Mesendoderm (in vitro differentiated cells): ENCODE measurements at regions not wholly inside any gene's neighbourhood (a gene's known extent, or its start where the extent isn't known, plus 50 kb on each side); places are given as distances from the start of the nearest gene placed in this dataset.
"Not testable (repeated sequence)": the region's sequence is repeated elsewhere in the genome, so short reads cannot be mapped to it uniquely, and the experiment has no call there.

Experiments
- DNase-seq: peaks from one replicate; pipeline ENCODE4 v3.0.0; 2013
- H2AK5ac ChIP-seq: 2 replicates; pipeline ENCODE4 v1.6.1; 2013; ENCODE audit warnings: low read length, inconsistent platforms
- H2BK120ac ChIP-seq: 2 replicates; pipeline ENCODE4 v1.6.1; 2013; ENCODE audit warnings: low read depth, mild to moderate bottlenecking, low read length, moderate library complexity, mixed read lengths
- H2BK15ac ChIP-seq: replicated peaks from 2 replicates; pipeline ENCODE4 v1.6.1; 2013; ENCODE audit warnings: low read depth, mild to moderate bottlenecking, moderate library complexity
- H2BK5ac ChIP-seq: 2 replicates; pipeline ENCODE4 v1.6.1; 2013; ENCODE audit warnings: low read length, inconsistent platforms
- H3K18ac ChIP-seq: 2 replicates; pipeline ENCODE4 v1.6.1; 2013; ENCODE audit warnings: mild to moderate bottlenecking, low read length, mixed read lengths
- H3K23ac ChIP-seq: one replicate; pipeline ENCODE4 v1.6.1; 2013; ENCODE audit warnings: low read length
- H3K27ac ChIP-seq: 2 replicates; pipeline ENCODE4 v1.5.1; 2013; ENCODE audit warnings: low read depth, mild to moderate bottlenecking, inconsistent platforms, low read length, moderate library complexity
- H3K27me3 ChIP-seq: 2 replicates; pipeline ENCODE4 v1.6.1; 2013; ENCODE audit warnings: low read length, control low read depth, mild to moderate bottlenecking, inconsistent platforms; ENCODE audit not compliant: insufficient read depth, poor library complexity
- H3K36me3 ChIP-seq: 2 replicates; pipeline ENCODE4 v1.6.1; 2013; ENCODE audit warnings: low read length, inconsistent platforms; ENCODE audit not compliant: control insufficient read depth, insufficient read depth
- H3K4ac ChIP-seq: one replicate; pipeline ENCODE4 v1.6.1; 2013; ENCODE audit warnings: low read depth, mild to moderate bottlenecking, low read length, moderate library complexity
- H3K4me1 ChIP-seq: 2 replicates; pipeline ENCODE4 v1.6.1; 2013; ENCODE audit warnings: low read depth, low read length, inconsistent platforms; ENCODE audit not compliant: control insufficient read depth
- H3K4me2 ChIP-seq: 2 replicates; pipeline ENCODE4 v1.6.1; 2013; ENCODE audit warnings: low read length
- H3K4me3 ChIP-seq: 2 replicates; pipeline ENCODE4 v1.5.1; 2013; ENCODE audit warnings: mild to moderate bottlenecking, low read length
- H3K56ac ChIP-seq: one replicate; pipeline ENCODE4 v1.6.1; 2013; ENCODE audit warnings: low read length
- H3K79me1 ChIP-seq: 2 replicates; pipeline ENCODE4 v1.6.1; 2013; ENCODE audit warnings: low read length, inconsistent platforms
- H3K79me2 ChIP-seq: 2 replicates; pipeline ENCODE4 v1.6.1; 2013; ENCODE audit warnings: mild to moderate bottlenecking, low read length; ENCODE audit not compliant: control insufficient read depth, insufficient read depth
- H3K9ac ChIP-seq: 2 replicates; pipeline ENCODE4 v1.6.1; 2013; ENCODE audit warnings: low read length, inconsistent platforms
- H4K5ac ChIP-seq: one replicate; pipeline ENCODE4 v1.6.1; 2013; ENCODE audit warnings: low read length
- H4K8ac ChIP-seq: one replicate; pipeline ENCODE4 v1.6.1; 2013; ENCODE audit warnings: low read depth, mild to moderate bottlenecking, control low read depth, low read length, moderate library complexity
- WGBS: extraction: QIAGEN DNeasy Blood & Tissue Kit; methylation state at CpG from one replicate; pipeline ENCODE4 v1.1.7; 2013; ENCODE audit warnings: low lambda C conversion rate, missing lambda C conversion rate; ENCODE audit not compliant: insufficient coverage; ENCODE audit errors: extremely low coverage; 5-methylcytosine and 5-hydroxymethylcytosine counted together

DNA sequence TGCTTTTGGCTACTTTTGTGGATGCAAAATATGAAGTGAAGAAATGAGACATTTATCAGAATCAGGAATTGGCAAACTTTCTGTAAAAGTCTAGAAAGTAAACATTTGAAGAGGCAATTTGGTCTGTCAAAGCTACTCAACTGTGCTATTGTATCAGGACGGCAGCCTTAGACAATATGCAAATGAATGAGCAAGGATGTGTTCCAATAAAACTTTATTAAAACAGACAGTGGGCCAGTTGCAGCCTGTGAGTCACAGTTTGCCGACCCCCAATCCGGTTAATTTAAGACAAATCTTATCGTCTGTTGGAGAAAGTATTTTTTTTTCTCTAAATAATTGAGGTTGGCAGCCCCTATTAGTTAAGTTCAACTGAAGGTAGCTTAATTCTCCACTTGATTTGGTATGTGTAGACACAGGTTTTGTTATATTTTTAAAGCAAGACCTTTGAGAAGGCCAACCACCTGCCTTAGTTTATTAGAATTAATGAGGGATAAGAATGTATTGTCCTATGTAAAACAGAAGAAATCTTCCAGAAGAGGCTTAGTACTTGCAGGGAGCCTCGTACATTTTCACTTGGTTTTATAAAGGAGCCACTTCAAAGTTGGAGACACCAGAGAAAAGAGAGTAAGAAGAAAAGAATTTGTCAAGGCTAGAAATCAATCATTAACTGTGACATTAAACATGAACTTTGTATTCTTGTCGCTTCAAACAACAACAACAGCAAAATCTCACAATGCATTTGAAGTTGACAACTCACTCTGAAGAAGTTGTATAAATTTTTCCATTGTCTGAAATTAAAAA lies 81.6 kb upstream of the FAT1 start:
- no peaks in the 10 kb centered on the region for H3K4me1 ChIP-seq
- H3K4me2 ChIP-seq = no peak overlapping the region
- H3K79me1 ChIP-seq = no peaks in the 10 kb centered on the region
- H3K23ac ChIP-seq = no peak overlapping the region
- H3K4ac ChIP-seq = no peak overlapping the region
- H3K18ac ChIP-seq = no peak overlapping the region
- WGBS = no CpG with 5 or more reads among the region's 6 CpGs
- H3K27ac ChIP-seq = no peak overlapping the region
- no peaks in the 10 kb centered on the region for H3K79me2 ChIP-seq
- H2BK5ac ChIP-seq = no peak overlapping the region
- H4K8ac ChIP-seq = no peak overlapping the region
- no peak overlapping the region for H2BK120ac ChIP-seq
- H3K56ac ChIP-seq = no peak overlapping the region
- H4K5ac ChIP-seq = no peak overlapping the region
- no peak overlapping the region for H2AK5ac ChIP-seq
- H3K27me3 ChIP-seq = no peaks in the 10 kb centered on the region
- no peak overlapping the region for H3K4me3 ChIP-seq
- H3K36me3 ChIP-seq = no peaks in the 10 kb centered on the region
- H2BK15ac ChIP-seq = no peak overlapping the region
- no peak for DNase-seq
- no peak overlapping the region for H3K9ac ChIP-seq

DNA sequence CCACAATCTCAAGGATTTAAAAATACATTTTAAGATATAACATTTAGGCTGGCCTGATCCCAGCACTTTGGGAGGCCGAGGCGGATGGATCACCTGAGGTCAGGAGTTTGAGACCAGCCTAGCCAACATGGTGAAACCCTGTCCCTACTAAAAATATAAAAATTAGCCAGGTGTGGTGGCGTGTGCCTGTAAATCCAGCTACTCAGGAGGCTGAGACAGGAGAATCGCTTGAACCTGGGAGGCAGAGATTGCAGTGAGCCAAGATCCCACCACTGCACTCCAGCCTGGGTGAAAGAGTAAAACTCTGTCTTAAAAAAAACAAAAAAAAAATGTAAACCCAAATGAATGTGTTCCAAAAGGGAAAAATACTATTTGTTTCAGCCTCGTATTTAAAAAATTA lies 82.3 kb upstream of the FAT1 start:
- not testable (repeated sequence) for H2AK5ac ChIP-seq, H3K4me1 ChIP-seq, DNase-seq, H3K56ac ChIP-seq, H3K79me2 ChIP-seq, H3K18ac ChIP-seq, H4K5ac ChIP-seq, H3K23ac ChIP-seq, H3K27me3 ChIP-seq, H2BK5ac ChIP-seq, H3K79me1 ChIP-seq, H3K27ac ChIP-seq, H3K36me3 ChIP-seq, H4K8ac ChIP-seq, H3K4ac ChIP-seq, H2BK120ac ChIP-seq, H3K9ac ChIP-seq, H3K4me3 ChIP-seq, H2BK15ac ChIP-seq, H3K4me2 ChIP-seq
- no CpG with 5 or more reads among the region's 5 CpGs for WGBS

DNA sequence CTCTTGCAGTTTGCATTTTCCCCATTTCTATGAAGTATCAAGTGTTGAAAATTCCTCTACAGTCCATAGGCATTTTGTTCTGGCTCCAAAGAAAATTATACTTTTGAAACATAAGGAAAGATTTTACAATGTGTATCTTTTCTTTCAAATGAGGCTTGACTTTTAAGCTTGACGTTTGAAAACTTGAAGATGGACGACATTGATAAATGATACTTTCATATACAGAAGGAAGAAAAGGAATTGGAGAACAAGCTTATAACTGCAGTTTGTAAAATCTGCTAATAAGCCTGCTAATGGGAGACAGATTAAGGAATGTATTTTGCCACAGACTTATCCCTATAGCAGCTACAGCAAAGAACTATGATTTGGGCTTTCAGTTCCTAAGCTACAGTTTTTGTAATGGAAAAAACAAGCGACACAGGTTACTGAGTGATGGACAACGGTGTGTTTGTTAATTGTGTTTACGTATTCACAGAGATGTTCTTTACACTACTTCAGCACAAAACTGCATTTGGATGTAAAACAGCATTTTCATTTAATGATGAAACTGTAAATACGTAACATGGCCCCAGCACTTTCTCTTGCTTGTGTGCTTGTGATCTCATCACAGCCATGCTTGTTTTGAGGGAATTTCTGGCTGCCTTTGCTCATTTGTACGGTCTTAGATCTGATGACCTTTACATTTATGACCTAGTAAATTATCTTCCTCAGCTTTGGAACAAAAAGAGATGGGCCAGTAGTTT lies 83.2 kb upstream of the FAT1 start:
- H2BK5ac ChIP-seq = no peak overlapping the region
- no CpG with 5 or more reads among the region's 7 CpGs for WGBS
- H3K18ac ChIP-seq = no peak overlapping the region

DNA sequence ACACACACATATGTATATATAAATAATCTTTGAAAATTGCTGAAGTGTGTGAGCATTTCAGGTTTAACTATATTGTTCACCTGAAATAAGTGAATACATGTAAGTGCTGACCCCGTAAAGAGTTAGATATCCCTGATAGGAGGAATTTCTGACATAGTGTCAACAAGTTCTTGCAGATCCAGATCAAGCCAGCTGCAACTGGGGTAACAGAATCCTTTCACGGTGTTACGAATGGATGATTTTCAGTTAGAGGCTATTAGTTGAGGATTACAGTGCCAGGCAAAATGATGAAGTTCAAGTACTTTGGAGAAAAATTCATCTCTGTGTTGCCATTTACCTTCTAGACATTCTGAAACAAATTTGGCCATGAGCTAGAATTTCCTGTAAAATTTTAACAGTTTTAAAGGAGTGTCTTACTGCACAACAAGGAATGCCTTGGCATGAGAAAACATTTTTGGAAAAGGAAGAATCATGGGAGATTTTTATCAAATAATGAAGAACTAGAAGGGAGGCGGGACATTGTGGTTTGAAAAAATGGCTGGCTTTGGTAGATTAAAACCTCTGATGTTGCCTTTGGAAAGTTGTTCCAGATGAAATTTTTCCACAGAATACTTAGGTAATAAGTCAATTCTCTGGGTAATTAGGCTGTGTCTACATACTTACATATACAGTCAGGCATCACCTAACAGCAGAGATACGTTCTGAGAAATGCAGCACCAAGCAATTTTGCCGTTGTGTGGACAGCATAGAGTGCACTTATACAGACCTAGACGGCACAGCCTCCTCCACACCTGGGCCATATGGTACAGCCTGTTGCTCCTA lies 84.4 kb upstream of the FAT1 start:
- no peak overlapping the region for H4K5ac ChIP-seq

More for the DNA sequence above, 83.2 kb upstream of the FAT1 start:
- Histone ChIP-seq H3K4me1 (no peaks in the 10 kb centered on the region), H3K79me1 (no peaks in the 10 kb centered on the region), H3K9ac (no peak overlapping the region), H3K27ac (no peak overlapping the region), H3K27me3 (no peaks in the 10 kb centered on the region), H2BK15ac (no peak overlapping the region), H3K4me3 (no peak overlapping the region), H3K23ac (no peak overlapping the region), H3K36me3 (no peaks in the 10 kb centered on the region), H2AK5ac (no peak overlapping the region), H4K8ac (no peak overlapping the region), H3K4me2 (no peak overlapping the region), H3K56ac (no peak overlapping the region), H4K5ac (no peak overlapping the region), H2BK120ac (no peak overlapping the region), H3K4ac (no peak overlapping the region), H3K79me2 (no peaks in the 10 kb centered on the region)
- DNase-seq = no peak

DNA sequence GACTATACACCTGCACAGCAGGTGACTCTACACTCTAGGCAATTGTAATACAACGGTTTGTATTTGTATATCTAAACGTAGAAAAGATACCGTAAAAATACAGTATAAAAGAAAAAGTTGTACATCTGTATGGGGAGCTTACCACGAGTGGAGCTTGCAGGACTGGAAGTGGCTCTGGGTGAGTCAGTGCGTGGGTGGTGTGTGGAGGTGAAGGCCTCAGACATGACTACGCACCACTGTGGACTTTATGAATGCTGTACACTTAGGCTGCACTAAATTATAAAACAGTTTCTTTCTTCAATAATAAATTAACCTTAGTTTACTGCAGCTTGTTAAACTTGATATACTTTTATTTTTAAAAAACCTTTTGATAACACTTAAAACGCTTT lies 85.0 kb upstream of the FAT1 start:
- H3K4ac ChIP-seq = no peak overlapping the region
- no peak overlapping the region for H3K4me3 ChIP-seq
- no peak overlapping the region for H4K8ac ChIP-seq
- no peak overlapping the region for H3K4me2 ChIP-seq
- H2BK15ac ChIP-seq = no peak overlapping the region
- no peak for DNase-seq
- no peak overlapping the region for H3K9ac ChIP-seq
- H3K27me3 ChIP-seq = no peaks in the 10 kb centered on the region
- no peak overlapping the region for H2AK5ac ChIP-seq
- no peak overlapping the region for H2BK5ac ChIP-seq
- no peak overlapping the region for H3K18ac ChIP-seq
- H3K27ac ChIP-seq = no peak overlapping the region
- H3K4me1 ChIP-seq = no peaks in the 10 kb centered on the region
- H2BK120ac ChIP-seq = no peak overlapping the region
- no peak overlapping the region for H3K56ac ChIP-seq
- no peaks in the 10 kb centered on the region for H3K79me2 ChIP-seq
- H4K5ac ChIP-seq = no peak overlapping the region
- no peak overlapping the region for H3K23ac ChIP-seq
- H3K79me1 ChIP-seq = no peaks in the 10 kb centered on the region
- H3K36me3 ChIP-seq = no peaks in the 10 kb centered on the region
- WGBS = no CpG with 5 or more reads among the region's 7 CpGs

More for the DNA sequence above, 84.4 kb upstream of the FAT1 start:
- Histone ChIP-seq H3K36me3 (no peaks in the 10 kb centered on the region), H3K79me1 (no peaks in the 10 kb centered on the region), H3K4me3 (no peak overlapping the region), H3K9ac (no peak overlapping the region), H2AK5ac (no peak overlapping the region), H2BK120ac (no peak overlapping the region), H3K18ac (no peak overlapping the region), H2BK5ac (no peak overlapping the region), H3K27me3 (no peaks in the 10 kb centered on the region), H4K8ac (no peak overlapping the region), H3K79me2 (no peaks in the 10 kb centered on the region), H3K4me1 (no peaks in the 10 kb centered on the region), H2BK15ac (no peak overlapping the region), H3K56ac (no peak overlapping the region), H3K27ac (no peak overlapping the region), H3K4me2 (no peak overlapping the region), H3K4ac (no peak overlapping the region), H3K23ac (no peak overlapping the region)
- no CpG with 5 or more reads among the region's 7 CpGs for WGBS
- no peak for DNase-seq
